Epithelial cell of esophagus (primary cell): ENCODE measurements at regions not wholly inside any gene's neighbourhood (a gene's known extent, or its start where the extent isn't known, plus 50 kb on each side); places are given as distances from the start of the nearest gene placed in this dataset.

ENCODE experiments used
- DNase-seq: peaks from one replicate; pipeline ENCODE4 v3.0.0; 2010; ENCODE audit warnings: low read depth
- H3K4me3 ChIP-seq: 2 replicates; pipeline ENCODE4 v1.5.1; 2011; ENCODE audit warnings: mild to moderate bottlenecking, low read length, control low read depth
- TF ChIP-seq, protein P1 (sequence below): IDR thresholded peaks from 2 replicates; pipeline ENCODE4 v1.5.1; 2011; ENCODE audit warnings: low read depth, mild to moderate bottlenecking, low read length, control low read depth, inconsistent platforms; ENCODE audit not compliant: insufficient read depth; ENCODE audit errors: missing control alignments

DNA sequence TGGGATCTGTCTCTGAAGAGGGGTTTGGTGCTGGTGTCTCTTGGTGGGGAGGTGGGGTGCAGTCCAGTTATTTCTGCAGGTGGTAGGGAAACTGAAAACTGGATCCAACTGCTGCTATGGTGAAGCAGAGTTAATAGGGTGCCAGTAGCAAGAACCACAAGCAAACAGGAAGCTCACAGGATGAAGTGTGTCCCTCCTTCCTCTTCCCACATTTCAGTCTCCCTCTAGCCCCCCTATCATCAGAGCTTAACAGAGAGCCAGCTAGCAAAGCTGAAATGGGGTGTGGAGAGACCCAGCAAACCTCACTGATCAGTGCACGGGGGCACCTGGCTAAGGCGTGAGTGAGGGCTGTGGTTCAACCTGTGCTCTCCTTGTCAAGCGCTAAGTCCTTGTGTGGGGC, 69.1 kb upstream of the C12orf71 start:
- TF ChIP-seq, protein P1, sequence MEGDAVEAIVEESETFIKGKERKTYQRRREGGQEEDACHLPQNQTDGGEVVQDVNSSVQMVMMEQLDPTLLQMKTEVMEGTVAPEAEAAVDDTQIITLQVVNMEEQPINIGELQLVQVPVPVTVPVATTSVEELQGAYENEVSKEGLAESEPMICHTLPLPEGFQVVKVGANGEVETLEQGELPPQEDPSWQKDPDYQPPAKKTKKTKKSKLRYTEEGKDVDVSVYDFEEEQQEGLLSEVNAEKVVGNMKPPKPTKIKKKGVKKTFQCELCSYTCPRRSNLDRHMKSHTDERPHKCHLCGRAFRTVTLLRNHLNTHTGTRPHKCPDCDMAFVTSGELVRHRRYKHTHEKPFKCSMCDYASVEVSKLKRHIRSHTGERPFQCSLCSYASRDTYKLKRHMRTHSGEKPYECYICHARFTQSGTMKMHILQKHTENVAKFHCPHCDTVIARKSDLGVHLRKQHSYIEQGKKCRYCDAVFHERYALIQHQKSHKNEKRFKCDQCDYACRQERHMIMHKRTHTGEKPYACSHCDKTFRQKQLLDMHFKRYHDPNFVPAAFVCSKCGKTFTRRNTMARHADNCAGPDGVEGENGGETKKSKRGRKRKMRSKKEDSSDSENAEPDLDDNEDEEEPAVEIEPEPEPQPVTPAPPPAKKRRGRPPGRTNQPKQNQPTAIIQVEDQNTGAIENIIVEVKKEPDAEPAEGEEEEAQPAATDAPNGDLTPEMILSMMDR: no peak
- no peak for DNase-seq
- H3K4me3 ChIP-seq: no peak overlapping the region

DNA sequence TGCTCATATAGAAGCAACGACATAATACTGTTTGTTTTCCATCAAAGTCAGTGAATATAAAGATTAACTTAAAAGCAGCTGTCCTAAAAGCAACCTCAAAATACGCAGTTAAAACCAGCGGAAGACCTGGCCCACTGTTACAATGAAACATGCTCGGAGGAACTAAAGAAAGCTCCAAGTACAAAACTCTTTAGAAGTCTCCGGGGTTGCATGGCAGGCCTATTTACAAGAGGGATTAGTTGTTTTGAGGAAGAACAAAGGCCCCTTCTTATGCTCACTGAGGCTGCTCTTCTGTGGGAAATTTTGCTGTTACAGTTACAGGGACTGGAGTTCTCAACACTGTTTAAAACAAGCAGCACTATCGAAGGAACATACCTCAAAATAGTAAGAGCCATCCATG, 75.9 kb upstream of the C12orf71 start:
- TF ChIP-seq, protein P1: no peak
- H3K4me3 ChIP-seq: no peak overlapping the region
- DNase-seq: no peak

DNA sequence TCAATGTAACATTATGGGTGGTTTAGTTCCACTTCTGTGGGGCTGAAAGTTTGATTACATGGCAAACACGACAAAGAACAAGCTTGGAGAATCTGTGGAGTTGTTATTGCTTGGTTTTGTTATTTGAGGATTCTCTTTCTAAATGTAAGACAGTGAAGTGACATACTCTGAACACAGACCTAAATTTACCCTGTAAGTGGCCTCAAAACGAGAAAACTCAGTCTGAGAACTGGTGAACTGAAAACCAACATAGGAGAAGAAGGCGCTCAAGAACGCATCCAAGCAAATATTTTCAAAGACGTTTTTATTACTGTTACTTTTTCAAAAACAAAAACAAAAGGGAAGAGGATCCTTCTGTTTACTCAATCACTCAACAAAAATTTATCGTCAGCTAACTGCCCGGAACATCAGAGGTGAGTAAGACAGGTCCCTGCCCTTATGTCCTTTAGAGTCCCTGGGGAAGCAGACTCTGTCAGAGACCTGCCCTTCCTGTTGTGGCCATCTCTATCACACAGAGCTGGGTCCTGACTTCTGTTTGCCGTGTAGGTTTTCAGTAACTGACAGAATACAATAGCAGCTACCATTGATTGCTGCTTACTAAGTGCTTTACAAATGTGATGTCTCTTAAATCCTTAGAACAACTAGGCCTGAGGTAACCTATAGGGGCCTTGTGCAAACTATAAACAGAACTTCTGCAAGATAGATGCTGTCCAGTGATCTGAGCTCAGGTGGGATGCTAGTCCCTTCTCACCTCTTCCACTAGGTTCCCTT, 79.3 kb upstream of the C12orf71 start:
- H3K4me3 ChIP-seq: no peak overlapping the region
- TF ChIP-seq, protein P1: no peak
- peak; percentile 52 for DNase-seq

DNA sequence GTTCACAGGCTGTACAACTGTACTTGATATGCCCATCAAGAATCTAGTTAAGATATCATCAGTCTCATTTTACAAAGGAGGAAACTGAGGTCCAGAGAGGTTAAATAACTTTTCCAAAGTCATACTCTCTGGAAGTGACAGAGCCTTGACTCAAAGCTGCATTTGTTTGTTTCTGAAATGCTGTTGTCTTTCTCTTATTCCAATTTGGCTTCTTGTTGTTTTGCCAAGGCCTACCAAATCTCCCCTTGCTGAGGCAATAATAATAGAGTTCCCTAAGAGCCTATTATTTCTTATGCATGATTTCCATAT, 79.8 kb upstream of the C12orf71 start:
- TF ChIP-seq, protein P1: no peak
- DNase-seq: no peak
- H3K4me3 ChIP-seq: no peak overlapping the region

DNA sequence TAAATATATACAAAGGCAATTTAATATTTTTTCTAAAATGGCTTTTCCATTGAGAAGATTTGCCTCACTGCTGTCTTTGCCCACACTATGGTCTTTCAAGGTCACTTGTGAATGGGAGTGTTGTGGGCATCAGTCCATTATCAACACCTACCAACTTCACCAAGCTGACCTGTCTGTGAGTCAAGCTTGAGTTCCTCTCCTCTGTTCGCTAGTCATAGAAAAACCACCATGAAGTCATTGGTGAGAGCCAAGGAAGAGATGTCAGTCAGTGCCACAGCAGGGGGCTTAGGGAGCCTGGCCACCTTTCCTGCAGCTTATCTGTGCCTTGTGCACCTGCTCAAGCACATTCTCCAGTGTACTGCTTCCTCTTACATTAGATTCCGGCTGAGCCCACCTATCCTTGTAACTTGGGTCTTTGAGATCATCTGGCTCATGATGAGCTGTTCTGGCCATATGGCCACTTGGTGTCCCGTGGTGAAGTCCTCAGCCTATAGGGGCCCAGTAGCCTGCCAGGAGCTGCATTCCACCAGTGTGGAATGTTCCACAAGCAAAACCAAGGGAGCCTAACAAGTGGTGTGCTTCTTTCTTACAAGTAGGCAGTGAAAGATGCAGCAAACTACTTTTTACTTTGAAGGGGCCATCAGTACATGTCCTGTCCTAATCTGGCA, 80.8 kb upstream of the C12orf71 start:
- H3K4me3 ChIP-seq: no peak overlapping the region
- TF ChIP-seq, protein P1: no peak
- peak; percentile 58 for DNase-seq

DNA sequence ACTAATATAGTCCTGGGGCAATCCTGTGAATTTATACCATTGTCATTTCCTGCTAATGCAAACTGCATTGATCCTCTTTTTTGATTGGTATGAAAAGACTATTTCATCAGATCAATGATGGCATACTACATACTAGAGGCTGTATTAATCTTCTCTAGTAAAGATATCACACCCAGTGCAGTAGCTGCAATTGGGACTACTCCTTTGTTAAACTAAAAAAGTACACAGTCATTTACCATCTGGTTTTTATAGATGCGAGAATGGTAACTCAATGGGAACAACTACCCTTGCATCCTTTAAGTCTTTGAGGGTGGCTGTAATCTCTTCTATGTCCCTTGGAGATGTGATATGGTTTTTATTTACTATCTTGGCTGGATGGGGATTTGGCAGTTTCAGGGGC, 80.2 kb upstream of the STK38L start:
- DNase-seq: no peak
- H3K4me3 ChIP-seq: no peak overlapping the region
- TF ChIP-seq, protein P1: no peak
